ENCODE measurements at regions not wholly inside any gene's neighbourhood (a gene's known extent, or its start where the extent isn't known, plus 50 kb on each side); places are given as distances from the start of the nearest gene placed in this dataset.

DNA sequence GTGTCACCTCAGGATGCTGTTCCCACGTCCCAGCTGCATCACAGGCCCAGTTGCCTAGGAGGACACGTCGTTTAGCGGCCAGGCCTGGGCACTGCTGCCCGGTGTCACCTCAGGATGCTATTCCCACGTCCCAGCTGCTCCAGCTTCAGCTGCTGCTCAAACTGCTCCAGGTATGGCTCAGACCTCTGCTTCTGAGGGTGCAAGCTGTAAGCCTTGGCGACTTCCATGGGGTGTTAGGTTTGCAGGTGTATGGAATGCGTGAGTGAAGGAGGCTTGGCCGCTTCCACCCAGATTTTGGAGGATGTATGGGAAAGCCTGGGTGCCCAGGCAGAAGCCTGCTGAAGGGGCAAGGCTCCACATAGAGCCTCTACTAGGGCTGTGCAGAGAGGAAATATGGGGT is 205.3 kb upstream of the B3GAT1 start:
- TF ChIP-seq, protein P1, sequence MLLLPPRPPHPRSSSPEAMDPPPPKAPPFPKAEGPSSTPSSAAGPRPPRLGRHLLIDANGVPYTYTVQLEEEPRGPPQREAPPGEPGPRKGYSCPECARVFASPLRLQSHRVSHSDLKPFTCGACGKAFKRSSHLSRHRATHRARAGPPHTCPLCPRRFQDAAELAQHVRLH (tag by site-specific recombination; IDR thresholded peaks at IDR 0.05): no peak
- TF ChIP-seq, protein P2, sequence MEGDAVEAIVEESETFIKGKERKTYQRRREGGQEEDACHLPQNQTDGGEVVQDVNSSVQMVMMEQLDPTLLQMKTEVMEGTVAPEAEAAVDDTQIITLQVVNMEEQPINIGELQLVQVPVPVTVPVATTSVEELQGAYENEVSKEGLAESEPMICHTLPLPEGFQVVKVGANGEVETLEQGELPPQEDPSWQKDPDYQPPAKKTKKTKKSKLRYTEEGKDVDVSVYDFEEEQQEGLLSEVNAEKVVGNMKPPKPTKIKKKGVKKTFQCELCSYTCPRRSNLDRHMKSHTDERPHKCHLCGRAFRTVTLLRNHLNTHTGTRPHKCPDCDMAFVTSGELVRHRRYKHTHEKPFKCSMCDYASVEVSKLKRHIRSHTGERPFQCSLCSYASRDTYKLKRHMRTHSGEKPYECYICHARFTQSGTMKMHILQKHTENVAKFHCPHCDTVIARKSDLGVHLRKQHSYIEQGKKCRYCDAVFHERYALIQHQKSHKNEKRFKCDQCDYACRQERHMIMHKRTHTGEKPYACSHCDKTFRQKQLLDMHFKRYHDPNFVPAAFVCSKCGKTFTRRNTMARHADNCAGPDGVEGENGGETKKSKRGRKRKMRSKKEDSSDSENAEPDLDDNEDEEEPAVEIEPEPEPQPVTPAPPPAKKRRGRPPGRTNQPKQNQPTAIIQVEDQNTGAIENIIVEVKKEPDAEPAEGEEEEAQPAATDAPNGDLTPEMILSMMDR (tag by site-specific recombination; IDR thresholded peaks at IDR 0.05): no peak
- no peak for TF ChIP-seq ZNF184 (tag by site-specific recombination; IDR thresholded peaks at IDR 0.05)
- TF ChIP-seq, protein P3, sequence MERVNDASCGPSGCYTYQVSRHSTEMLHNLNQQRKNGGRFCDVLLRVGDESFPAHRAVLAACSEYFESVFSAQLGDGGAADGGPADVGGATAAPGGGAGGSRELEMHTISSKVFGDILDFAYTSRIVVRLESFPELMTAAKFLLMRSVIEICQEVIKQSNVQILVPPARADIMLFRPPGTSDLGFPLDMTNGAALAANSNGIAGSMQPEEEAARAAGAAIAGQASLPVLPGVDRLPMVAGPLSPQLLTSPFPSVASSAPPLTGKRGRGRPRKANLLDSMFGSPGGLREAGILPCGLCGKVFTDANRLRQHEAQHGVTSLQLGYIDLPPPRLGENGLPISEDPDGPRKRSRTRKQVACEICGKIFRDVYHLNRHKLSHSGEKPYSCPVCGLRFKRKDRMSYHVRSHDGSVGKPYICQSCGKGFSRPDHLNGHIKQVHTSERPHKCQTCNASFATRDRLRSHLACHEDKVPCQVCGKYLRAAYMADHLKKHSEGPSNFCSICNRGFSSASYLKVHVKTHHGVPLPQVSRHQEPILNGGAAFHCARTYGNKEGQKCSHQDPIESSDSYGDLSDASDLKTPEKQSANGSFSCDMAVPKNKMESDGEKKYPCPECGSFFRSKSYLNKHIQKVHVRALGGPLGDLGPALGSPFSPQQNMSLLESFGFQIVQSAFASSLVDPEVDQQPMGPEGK (tag by site-specific recombination; IDR thresholded peaks at IDR 0.05): no peak
- no peak for TF ChIP-seq ZBTB21 (tag by site-specific recombination; IDR thresholded peaks at IDR 0.05)
- TF ChIP-seq ZNF433 (tag by site-specific recombination; IDR thresholded peaks at IDR 0.05; ENCODE audit: low read depth): no peak
- TF ChIP-seq, protein P4, sequence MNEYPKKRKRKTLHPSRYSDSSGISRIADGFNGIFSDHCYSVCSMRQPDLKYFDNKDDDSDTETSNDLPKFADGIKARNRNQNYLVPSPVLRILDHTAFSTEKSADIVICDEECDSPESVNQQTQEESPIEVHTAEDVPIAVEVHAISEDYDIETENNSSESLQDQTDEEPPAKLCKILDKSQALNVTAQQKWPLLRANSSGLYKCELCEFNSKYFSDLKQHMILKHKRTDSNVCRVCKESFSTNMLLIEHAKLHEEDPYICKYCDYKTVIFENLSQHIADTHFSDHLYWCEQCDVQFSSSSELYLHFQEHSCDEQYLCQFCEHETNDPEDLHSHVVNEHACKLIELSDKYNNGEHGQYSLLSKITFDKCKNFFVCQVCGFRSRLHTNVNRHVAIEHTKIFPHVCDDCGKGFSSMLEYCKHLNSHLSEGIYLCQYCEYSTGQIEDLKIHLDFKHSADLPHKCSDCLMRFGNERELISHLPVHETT (tag by site-specific recombination; IDR thresholded peaks at IDR 0.05): no peak
- TF ChIP-seq, protein P5, sequence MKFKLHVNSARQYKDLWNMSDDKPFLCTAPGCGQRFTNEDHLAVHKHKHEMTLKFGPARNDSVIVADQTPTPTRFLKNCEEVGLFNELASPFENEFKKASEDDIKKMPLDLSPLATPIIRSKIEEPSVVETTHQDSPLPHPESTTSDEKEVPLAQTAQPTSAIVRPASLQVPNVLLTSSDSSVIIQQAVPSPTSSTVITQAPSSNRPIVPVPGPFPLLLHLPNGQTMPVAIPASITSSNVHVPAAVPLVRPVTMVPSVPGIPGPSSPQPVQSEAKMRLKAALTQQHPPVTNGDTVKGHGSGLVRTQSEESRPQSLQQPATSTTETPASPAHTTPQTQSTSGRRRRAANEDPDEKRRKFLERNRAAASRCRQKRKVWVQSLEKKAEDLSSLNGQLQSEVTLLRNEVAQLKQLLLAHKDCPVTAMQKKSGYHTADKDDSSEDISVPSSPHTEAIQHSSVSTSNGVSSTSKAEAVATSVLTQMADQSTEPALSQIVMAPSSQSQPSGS (tag by site-specific recombination; IDR thresholded peaks at IDR 0.05; ENCODE audit: low read depth): no peak

Data from HEK293 (cell line).